ENCODE measurements at regions not wholly inside any gene's neighbourhood (a gene's known extent, or its start where the extent isn't known, plus 50 kb on each side); places are given as distances from the start of the nearest gene placed in this dataset.

DNA sequence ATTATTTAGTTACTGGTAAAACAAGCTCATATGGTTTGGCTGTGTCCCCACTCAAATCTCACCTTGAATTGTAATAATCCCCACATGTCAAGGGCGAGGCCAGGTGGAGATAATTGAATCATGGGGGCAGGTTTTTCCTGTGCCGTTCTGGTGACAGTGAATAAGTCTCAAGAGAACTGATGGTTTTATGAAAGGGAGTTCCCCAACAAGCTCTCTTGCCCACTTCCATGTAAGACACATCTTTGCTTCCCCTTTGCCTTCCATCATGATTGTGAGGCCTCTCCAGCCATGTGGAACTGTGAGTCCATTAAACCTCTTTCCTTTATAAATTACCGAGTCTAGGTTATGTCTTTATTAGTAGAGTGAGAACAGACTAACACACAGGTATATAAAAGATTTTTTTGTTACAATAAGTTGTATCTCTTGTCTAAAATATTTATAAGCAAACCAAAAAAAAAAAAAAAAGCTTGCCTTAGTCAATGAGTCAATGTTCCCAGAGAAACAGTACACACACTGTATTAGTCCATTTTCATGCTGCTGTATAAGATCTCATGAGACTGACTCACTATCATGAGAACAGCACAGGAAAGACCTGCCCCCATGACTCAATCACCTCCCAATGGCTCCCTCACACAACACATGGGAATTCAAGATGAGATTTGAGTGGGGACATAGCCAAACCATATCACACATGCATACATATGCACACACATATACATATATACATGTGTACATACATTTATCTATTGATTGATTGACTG, 138.3 kb downstream of the BASP1 start:
- TF ChIP-seq, protein P1, sequence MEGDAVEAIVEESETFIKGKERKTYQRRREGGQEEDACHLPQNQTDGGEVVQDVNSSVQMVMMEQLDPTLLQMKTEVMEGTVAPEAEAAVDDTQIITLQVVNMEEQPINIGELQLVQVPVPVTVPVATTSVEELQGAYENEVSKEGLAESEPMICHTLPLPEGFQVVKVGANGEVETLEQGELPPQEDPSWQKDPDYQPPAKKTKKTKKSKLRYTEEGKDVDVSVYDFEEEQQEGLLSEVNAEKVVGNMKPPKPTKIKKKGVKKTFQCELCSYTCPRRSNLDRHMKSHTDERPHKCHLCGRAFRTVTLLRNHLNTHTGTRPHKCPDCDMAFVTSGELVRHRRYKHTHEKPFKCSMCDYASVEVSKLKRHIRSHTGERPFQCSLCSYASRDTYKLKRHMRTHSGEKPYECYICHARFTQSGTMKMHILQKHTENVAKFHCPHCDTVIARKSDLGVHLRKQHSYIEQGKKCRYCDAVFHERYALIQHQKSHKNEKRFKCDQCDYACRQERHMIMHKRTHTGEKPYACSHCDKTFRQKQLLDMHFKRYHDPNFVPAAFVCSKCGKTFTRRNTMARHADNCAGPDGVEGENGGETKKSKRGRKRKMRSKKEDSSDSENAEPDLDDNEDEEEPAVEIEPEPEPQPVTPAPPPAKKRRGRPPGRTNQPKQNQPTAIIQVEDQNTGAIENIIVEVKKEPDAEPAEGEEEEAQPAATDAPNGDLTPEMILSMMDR (IDR thresholded peaks at IDR 0.05): no peak
- TF ChIP-seq POLR2A (IDR thresholded peaks at IDR 0.05): no peak
